Stimulated activated CD4-positive, alpha-beta T cell treated with anti-CD3 and anti-CD28 coated beads, Interleukin-2, amount 100 ng/mL, for 24 hours (primary cell): ENCODE measurements at regions not wholly inside any gene's neighbourhood (a gene's known extent, or its start where the extent isn't known, plus 50 kb on each side); places are given as distances from the start of the nearest gene placed in this dataset.

ENCODE experiments used
- DNase-seq, 2 donors: peaks; one replicate each; pipeline ENCODE4 v3.0.0-alpha.2; 2020

- DNase-seq, result no peak
Observed at GRCh38 chr3:182735672-182736071, 57.6 kb upstream of the ATP11B start.

GRCh38 chr3:182737825-182738224, 55.5 kb upstream of the ATP11B start:
- DNase-seq, result no peak

DNA sequence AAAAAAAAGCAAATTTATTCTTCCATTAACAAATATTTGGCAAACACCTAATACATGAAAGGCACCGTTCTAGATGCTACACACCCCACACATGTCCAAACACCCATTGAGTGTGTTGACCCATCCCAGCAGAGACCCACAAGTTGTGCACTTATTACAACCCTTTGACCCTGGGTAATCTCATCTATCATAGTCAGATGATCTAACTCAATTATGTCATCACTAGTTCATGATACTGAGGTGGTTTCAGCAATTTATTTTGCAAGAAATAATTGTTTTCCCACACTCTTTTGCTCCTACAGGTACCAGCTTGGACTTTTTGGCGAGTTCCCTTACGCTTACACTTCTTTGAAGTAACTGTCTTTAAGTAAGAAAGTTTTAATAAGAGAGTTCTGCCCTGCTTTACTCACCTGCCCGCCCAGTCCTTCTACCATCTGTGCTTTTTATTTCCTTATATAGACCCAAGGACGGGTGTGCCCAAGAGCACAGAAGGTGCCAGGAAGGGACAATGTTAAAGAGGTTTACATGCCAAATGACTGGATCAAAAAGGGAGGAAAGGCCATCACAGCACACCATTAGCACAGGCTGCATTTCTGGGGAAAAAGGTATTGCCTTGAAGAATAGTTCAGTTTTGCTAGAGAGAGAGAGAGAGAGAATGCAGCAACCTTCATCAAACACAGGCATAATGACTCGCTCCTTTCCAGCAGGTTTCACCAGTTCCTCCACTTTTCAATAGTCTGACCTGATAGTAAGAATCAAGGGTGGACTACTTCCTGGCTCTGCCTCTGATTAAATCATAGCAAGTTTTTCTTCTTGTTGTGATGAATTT, 54.5 kb upstream of the ATP11B start:
- no peak for DNase-seq

DNA sequence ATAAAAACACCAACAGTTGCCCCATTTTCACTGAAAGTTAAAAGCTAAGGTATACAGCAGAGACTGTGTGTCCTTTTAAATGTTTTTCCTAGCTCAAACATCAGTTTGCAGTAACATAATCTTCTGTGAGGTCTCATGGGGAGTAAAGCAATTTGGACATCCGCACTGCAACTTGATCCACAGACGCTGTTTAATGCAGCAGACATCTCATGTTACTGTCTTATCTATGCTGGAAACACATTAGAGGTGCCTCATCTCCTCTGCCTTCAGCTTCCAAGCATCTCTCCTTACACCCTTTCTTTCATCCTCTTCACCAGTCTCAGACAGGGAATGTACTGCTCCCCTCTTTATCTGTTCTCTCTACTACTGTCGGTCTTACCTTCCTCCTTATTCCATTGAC, 53.7 kb upstream of the ATP11B start:
- DNase-seq, result no peak

GRCh38 chr3:182740710-182741109, 52.6 kb upstream of the ATP11B start:
- no peak for DNase-seq

DNA sequence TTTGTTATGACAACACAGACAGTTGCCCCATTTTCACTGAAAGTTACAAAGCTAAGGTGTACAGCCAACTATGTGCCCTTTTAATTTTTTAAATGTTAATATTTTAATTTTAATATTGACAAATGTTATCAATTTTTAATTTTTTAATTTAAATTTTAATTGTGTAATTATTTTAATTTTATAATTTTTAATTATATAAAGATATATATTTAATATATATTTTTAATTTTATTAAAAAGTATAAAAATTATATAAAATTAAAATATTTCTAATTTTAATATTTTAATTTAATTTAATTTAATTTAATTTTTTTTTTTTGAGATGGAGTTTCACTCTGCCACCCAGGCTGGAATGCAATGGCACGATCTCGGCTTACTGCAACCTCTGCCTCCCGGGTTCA, 52.1 kb upstream of the ATP11B start:
- no peak for DNase-seq
